WTC11 (cell line): ENCODE measurements at regions not wholly inside any gene's neighbourhood (a gene's known extent, or its start where the extent isn't known, plus 50 kb on each side); places are given as distances from the start of the nearest gene placed in this dataset.

Experiments
- ATAC-seq: fragments of 200-7000 bp; cut with Tn5 transposase; 2 replicates; pipeline ENCODE4 v1.10.0; 2021; ENCODE audit warnings: mild to moderate bottlenecking, moderate library complexity
- CTCF ChIA-PET: fragments of 300-600 bp; sonication (Branson Sonifier 250); formaldehyde crosslinking; loops from one replicate; lab custom pipeline; 2021; ENCODE audit warnings: antibody characterized with exemption; lab: Charles Lee
- POLR2A ChIA-PET: fragments of 350-600 bp; sonication (Branson Sonifier 250); formaldehyde crosslinking; loops from one replicate; lab custom pipeline; 2021; ENCODE audit warnings: antibody characterized with exemption; lab: Charles Lee
- DNase-seq: peaks from one replicate; pipeline ENCODE4 v3.0.0; 2021; ENCODE audit warnings: low spot score
- H3K27ac Mint-ChIP-seq: 2 replicates; pipeline ENCODE4 v1.8.0; 2021; ENCODE audit warnings: mixed read lengths
- H3K27me3 Mint-ChIP-seq: 2 replicates; pipeline ENCODE4 v1.8.0; 2021; ENCODE audit warnings: low read depth, mild to moderate bottlenecking, moderate library complexity, mixed read lengths
- H3K36me3 Mint-ChIP-seq: 2 replicates; pipeline ENCODE4 v1.8.0; 2021; ENCODE audit warnings: mixed read lengths
- H3K4me1 Mint-ChIP-seq: 2 replicates; pipeline ENCODE4 v1.8.0; 2022; ENCODE audit warnings: mixed read lengths
- H3K4me3 Mint-ChIP-seq: 2 replicates; pipeline ENCODE4 v1.8.0; 2021; ENCODE audit warnings: mild to moderate bottlenecking, moderate library complexity, mixed read lengths
- H3K9me3 Mint-ChIP-seq: 2 replicates; pipeline ENCODE4 v1.8.0; 2021; ENCODE audit warnings: mixed read lengths
- AFF4 ChIP-seq: sonication (generic); formaldehyde crosslinking; IDR thresholded peaks from 2 replicates; pipeline ENCODE4 v1.8.1; 2023; ENCODE audit warnings: mild to moderate bottlenecking, missing genetic modification reagents, borderline replicate concordance
- ATF1 ChIP-seq: sonication (generic); formaldehyde crosslinking; IDR thresholded peaks from 2 replicates; pipeline ENCODE4 v1.8.1; 2023; ENCODE audit warnings: mild to moderate bottlenecking, moderate library complexity, missing genetic modification reagents
- E2F1 ChIP-seq: sonication (generic); formaldehyde crosslinking; IDR thresholded peaks from 2 replicates; pipeline ENCODE4 v1.8.0; 2022; ENCODE audit warnings: mild to moderate bottlenecking, missing genetic modification reagents
- E2F5 ChIP-seq: sonication (generic); formaldehyde crosslinking; IDR thresholded peaks from 2 replicates; pipeline ENCODE4 v1.8.1; 2022; ENCODE audit warnings: mild to moderate bottlenecking, moderate library complexity, missing genetic modification reagents
- EMX1 ChIP-seq: fragments of 250-450 bp; sonication (Bioruptor Pico); IDR thresholded peaks from 2 replicates; pipeline ENCODE4 v1.8.0; 2021; ENCODE audit warnings: mild to moderate bottlenecking
- ESRRA ChIP-seq: sonication (generic); formaldehyde crosslinking; IDR thresholded peaks from 2 replicates; pipeline ENCODE4 v1.8.1; 2022; ENCODE audit warnings: mild to moderate bottlenecking, missing genetic modification reagents, borderline replicate concordance
- ETV6 ChIP-seq: sonication (generic); formaldehyde crosslinking; IDR thresholded peaks from 2 replicates; pipeline ENCODE4 v1.8.1; 2022; ENCODE audit warnings: mild to moderate bottlenecking, missing genetic modification reagents
- FOXJ3 ChIP-seq: sonication (generic); formaldehyde crosslinking; IDR thresholded peaks from 2 replicates; pipeline ENCODE4 v1.9.0; 2021; ENCODE audit warnings: missing genetic modification reagents, mild to moderate bottlenecking, borderline replicate concordance
- GTF2I ChIP-seq: fragments of 250-450 bp; sonication (Bioruptor Pico); conservative IDR thresholded peaks from 2 replicates; pipeline ENCODE4 v1.4.0; 2021; ENCODE audit warnings: mild to moderate bottlenecking
- MAX ChIP-seq: sonication (generic); formaldehyde crosslinking; IDR thresholded peaks from 2 replicates; pipeline ENCODE4 v1.8.0; 2022; ENCODE audit warnings: mild to moderate bottlenecking, missing genetic modification reagents
- NR2C2 ChIP-seq: sonication (generic); formaldehyde crosslinking; IDR thresholded peaks from 2 replicates; pipeline ENCODE4 v1.8.0; 2022; ENCODE audit warnings: mild to moderate bottlenecking, missing genetic modification reagents
- OVOL2 ChIP-seq: fragments of 250-450 bp; sonication (Bioruptor Pico); IDR thresholded peaks from 2 replicates; pipeline ENCODE4 v1.9.0; 2021; ENCODE audit warnings: mild to moderate bottlenecking, borderline replicate concordance
- PRDM15 ChIP-seq: sonication (generic); formaldehyde crosslinking; IDR thresholded peaks from 2 replicates; pipeline ENCODE4 v1.8.0; 2022; ENCODE audit warnings: missing genetic modification reagents
- SMAD3 ChIP-seq: sonication (generic); formaldehyde crosslinking; IDR thresholded peaks from 2 replicates; pipeline ENCODE4 v1.8.0; 2022; ENCODE audit warnings: missing genetic modification reagents, mild to moderate bottlenecking, borderline replicate concordance
- SMAD4 ChIP-seq: sonication (generic); formaldehyde crosslinking; IDR thresholded peaks from 2 replicates; pipeline ENCODE4 v1.8.0; 2022; ENCODE audit warnings: mild to moderate bottlenecking, missing genetic modification reagents
- SOX15 ChIP-seq: fragments of 250-450 bp; sonication (Bioruptor Pico); IDR thresholded peaks from 2 replicates; pipeline ENCODE4 v1.9.0; 2021; ENCODE audit warnings: mild to moderate bottlenecking
- SP1 ChIP-seq: sonication (generic); formaldehyde crosslinking; conservative IDR thresholded peaks from 2 replicates; pipeline ENCODE4 v1.8.1; 2022; ENCODE audit warnings: missing genetic modification reagents
- TEAD1 ChIP-seq: sonication (generic); formaldehyde crosslinking; IDR thresholded peaks from 2 replicates; pipeline ENCODE4 v1.8.0; 2022; ENCODE audit warnings: mild to moderate bottlenecking, missing genetic modification reagents
- TP53 ChIP-seq: sonication (generic); formaldehyde crosslinking; IDR thresholded peaks from 2 replicates; pipeline ENCODE4 v1.8.1; 2023; ENCODE audit warnings: mild to moderate bottlenecking, missing genetic modification reagents
- USF1 ChIP-seq: sonication (generic); formaldehyde crosslinking; IDR thresholded peaks from 2 replicates; pipeline ENCODE4 v1.8.0; 2022; ENCODE audit warnings: mild to moderate bottlenecking, missing genetic modification reagents
- ZNF121 ChIP-seq: sonication (generic); formaldehyde crosslinking; IDR thresholded peaks from 2 replicates; pipeline ENCODE4 v1.8.0; 2023; ENCODE audit warnings: missing genetic modification reagents
- ZNF138 ChIP-seq: sonication (generic); formaldehyde crosslinking; conservative IDR thresholded peaks from 2 replicates; pipeline ENCODE4 v1.8.1; 2022; ENCODE audit warnings: mild to moderate bottlenecking, moderate library complexity, missing genetic modification reagents
- ZNF219 ChIP-seq: sonication (generic); formaldehyde crosslinking; IDR thresholded peaks from 2 replicates; pipeline ENCODE4 v1.8.0; 2023; ENCODE audit warnings: missing genetic modification reagents, mild to moderate bottlenecking, borderline replicate concordance
- ZNF423 ChIP-seq: fragments of 250-450 bp; sonication (Bioruptor Pico); IDR thresholded peaks from 2 replicates; pipeline ENCODE4 v2.1.2; 2022; ENCODE audit warnings: mild to moderate bottlenecking, moderate library complexity

GRCh38 chr3:40975711-40976121, 223.6 kb upstream of the CTNNB1 start (continued):
- TF ChIP-seq TEAD1: no peak
- TF ChIP-seq ZNF138 (CRISPR knock-in tag): no peak

- Mint-ChIP-seq H3K27ac (no peak overlapping the region), H3K9me3 (no peaks in the 10 kb centered on the region), H3K27me3 (no peaks in the 10 kb centered on the region), H3K36me3 (no peaks in the 10 kb centered on the region), H3K4me3 (no peak overlapping the region), H3K4me1 (peaks cover 18% of the 10 kb centered on the region)
- ATAC-seq: no peak
- POLR2A ChIA-PET: no interaction called here
- TF ChIP-seq FOXJ3 (CRISPR knock-in tag) (no peak), E2F5 (CRISPR knock-in tag) (no peak), SMAD3 (no peak), SP1 (CRISPR knock-in tag) (no peak), OVOL2 (CRISPR knock-in tag) (no peak), MAX (CRISPR knock-in tag) (no peak), ESRRA (no peak), SOX15 (no peak), ZNF423 (CRISPR knock-in tag) (no peak), ATF1 (CRISPR knock-in tag) (no peak), ZNF219 (CRISPR knock-in tag) (no peak)
- TF ChIP-seq, all 79 proteins: peak for 0
- no peak for DNase-seq
- CTCF ChIA-PET: no interaction called here
Observed at GRCh38 chr3:40976241-40976640, 223.1 kb upstream of the CTNNB1 start.

GRCh38 chr3:40978442-40978841, 220.9 kb upstream of the CTNNB1 start:
- Mint-ChIP-seq H3K27ac (no peak overlapping the region), H3K4me3 (no peak overlapping the region), H3K36me3 (no peaks in the 10 kb centered on the region), H3K4me1 (peaks cover 18% of the 10 kb centered on the region)
- TF ChIP-seq USF1 (CRISPR knock-in tag) (no peak), EMX1 (CRISPR knock-in tag) (no peak)
- TF ChIP-seq, all 79 proteins: peak for 0
- DNase-seq (no peak), ATAC-seq (no peak)
- POLR2A ChIA-PET: no interaction called here
- CTCF ChIA-PET: no interaction called here
- Mint-ChIP-seq H3K27me3 (no peaks in the 10 kb centered on the region), H3K9me3 (no peaks in the 10 kb centered on the region)

- no peaks in the 10 kb centered on the region for H3K27me3 Mint-ChIP-seq
- DNase-seq (no peak), ATAC-seq (no peak)
- no peak overlapping the region for H3K4me3 Mint-ChIP-seq
- no peak overlapping the region for H3K27ac Mint-ChIP-seq
- ChIA-PET POLR2A (no interaction called here), CTCF (no interaction called here)
- H3K36me3 Mint-ChIP-seq: no peaks in the 10 kb centered on the region
- peaks cover 10% of the 10 kb centered on the region for H3K4me1 Mint-ChIP-seq
- H3K9me3 Mint-ChIP-seq: no peaks in the 10 kb centered on the region
- TF ChIP-seq PRDM15 (no peak), SP1 (CRISPR knock-in tag) (no peak), TP53 (CRISPR knock-in tag) (no peak), AFF4 (CRISPR knock-in tag) (no peak), GTF2I (CRISPR knock-in tag) (no peak), E2F1 (CRISPR knock-in tag) (no peak), ZNF121 (CRISPR knock-in tag) (no peak), ZNF423 (CRISPR knock-in tag) (no peak), SMAD4 (CRISPR knock-in tag) (no peak), NR2C2 (CRISPR knock-in tag) (no peak), ETV6 (CRISPR knock-in tag) (no peak)
Observed at GRCh38 chr3:40979962-40980361, 219.3 kb upstream of the CTNNB1 start.
